ENCODE measurements at regions not wholly inside any gene's neighbourhood (a gene's known extent, or its start where the extent isn't known, plus 50 kb on each side); places are given as distances from the start of the nearest gene placed in this dataset.

GRCh38 chr12:127296591-127296990, 970.4 kb upstream of the TMEM132C start:
- no peak overlapping the region for H3K4ac ChIP-seq (replicated peaks; ENCODE audit: insufficient read length, low read depth, low read length)
- no peak overlapping the region for H3K4me2 ChIP-seq (ENCODE audit: insufficient read depth in 1 of 2, low read depth in 2 of 2, low read length in 2 of 2)
- DNase-seq (ENCODE audit: low read depth in 1 of 2, low spot score in 2 of 2) (no peak), FAIRE-seq (no peak)
- H2BK5ac ChIP-seq (ENCODE audit: low read depth, low read length), result no peak overlapping the region
- H3K27ac ChIP-seq (ENCODE audit: low read depth, low read length), result no peak overlapping the region
- no peaks in the 10 kb centered on the region for H3K79me2 ChIP-seq (ENCODE audit: control insufficient read depth in 1 of 2, insufficient read depth in 2 of 2, low read length in 2 of 2)
- no peaks in the 10 kb centered on the region for H3K79me1 ChIP-seq (ENCODE audit: low read depth, low read length)
- 95% methylated on average over 10 of the region's 10 CpGs; no CpG with 5 or more reads in 1 of the 2 experiments for WGBS, 2 experiments (ENCODE audit: extremely low coverage in 1 of 2, insufficient coverage in 1 of 2, insufficient read length in 1 of 2, insufficient replicate concordance in 2 of 2, low coverage in 1 of 2, low lambda C conversion rate in 2 of 2, missing lambda C conversion rate in 1 of 2)
- no peak overlapping the region for H2BK120ac ChIP-seq (replicated peaks; ENCODE audit: low read depth, low read length)
- no peak overlapping the region for H3K18ac ChIP-seq (ENCODE audit: extremely low read depth, low read length)
- no peak overlapping the region for H2AFZ ChIP-seq (ENCODE audit: low read length)
- no peak overlapping the region for H2BK12ac ChIP-seq (ENCODE audit: low read depth, low read length)
- H4K20me1 ChIP-seq (replicated peaks in 1 of 2; ENCODE audit: control insufficient read depth in 1 of 2, insufficient read depth in 2 of 2, low read length in 2 of 2), result no peaks in the 10 kb centered on the region
- 0 out of 4 replicates have a peak, but pooled peaks cover 0 to 3% of the 10 kb centered on the region in 2 experiments for H3K9me3 ChIP-seq (ENCODE audit: insufficient read depth in 2 of 2, low read depth in 1 of 2, low read length in 1 of 2)
- H4K91ac ChIP-seq (replicated peaks; ENCODE audit: insufficient read length, low read length), result no peak overlapping the region
- ChIA-PET POLR2A (ENCODE audit: partially characterized antibody) (no interaction called here), CTCF (ENCODE audit: partially characterized antibody) (interaction anchor here (1.2 to 3.2 kb wide), 3 partner anchors 16 to 188 kb away, joined by 4 to 10 read pairs (median 7); no protein-coding TSS in a partner anchor)
- no peaks in the 10 kb centered on the region for H3K27me3 ChIP-seq (replicated peaks in 1 of 4; ENCODE audit: control insufficient read depth in 3 of 4, extremely low read depth in 1 of 4, insufficient read depth in 3 of 4, low read length in 3 of 4)
- H2BK15ac ChIP-seq (ENCODE audit: low read length), result no peak overlapping the region
- H4K8ac ChIP-seq (ENCODE audit: extremely low read depth, insufficient read depth, low read length), result no peak overlapping the region
- H3K23me2 ChIP-seq (ENCODE audit: low read depth, low read length), result no peaks in the 10 kb centered on the region
- H3K14ac ChIP-seq (ENCODE audit: insufficient read length), result no peak overlapping the region
- H3K4me3 ChIP-seq (ENCODE audit: extremely low read depth in 1 of 4, insufficient read depth in 2 of 4, low read depth in 3 of 4, low read length in 4 of 4), result no peak overlapping the region
- H3K36me3 ChIP-seq (ENCODE audit: control insufficient read depth in 2 of 4, insufficient read depth in 4 of 4, low read length in 3 of 4), result no peaks in the 10 kb centered on the region
- no peak overlapping the region for H4K5ac ChIP-seq (ENCODE audit: insufficient read length, low read depth, low read length)
- H2BK20ac ChIP-seq (ENCODE audit: low read length), result no peak overlapping the region
- H3K23ac ChIP-seq (ENCODE audit: insufficient read length), result no peak overlapping the region
- no peak overlapping the region for H3K56ac ChIP-seq (replicated peaks; ENCODE audit: insufficient read length, low read depth, low read length)
- no peaks in the 10 kb centered on the region for H3K4me1 ChIP-seq (replicated peaks in 1 of 4; ENCODE audit: control insufficient read depth in 3 of 4, insufficient read depth in 4 of 4, low read length in 3 of 4)
- no peak overlapping the region for H2AK5ac ChIP-seq (ENCODE audit: low read depth, low read length)
- no peak overlapping the region for H3K9ac ChIP-seq (replicated peaks in 1 of 4; ENCODE audit: extremely low read depth in 1 of 4, low read depth in 3 of 4, low read length in 3 of 4)
- TF ChIP-seq BCL11A (IDR thresholded peaks at IDR 0.05; ENCODE audit: low read depth in 2 of 2, low read length in 2 of 2), result no peak
- TF ChIP-seq ATF3 (IDR thresholded peaks at IDR 0.05; ENCODE audit: insufficient read depth, low read depth, low read length), result no peak
